ENCODE measurements at regions not wholly inside any gene's neighbourhood (a gene's known extent, or its start where the extent isn't known, plus 50 kb on each side); places are given as distances from the start of the nearest gene placed in this dataset.

DNA sequence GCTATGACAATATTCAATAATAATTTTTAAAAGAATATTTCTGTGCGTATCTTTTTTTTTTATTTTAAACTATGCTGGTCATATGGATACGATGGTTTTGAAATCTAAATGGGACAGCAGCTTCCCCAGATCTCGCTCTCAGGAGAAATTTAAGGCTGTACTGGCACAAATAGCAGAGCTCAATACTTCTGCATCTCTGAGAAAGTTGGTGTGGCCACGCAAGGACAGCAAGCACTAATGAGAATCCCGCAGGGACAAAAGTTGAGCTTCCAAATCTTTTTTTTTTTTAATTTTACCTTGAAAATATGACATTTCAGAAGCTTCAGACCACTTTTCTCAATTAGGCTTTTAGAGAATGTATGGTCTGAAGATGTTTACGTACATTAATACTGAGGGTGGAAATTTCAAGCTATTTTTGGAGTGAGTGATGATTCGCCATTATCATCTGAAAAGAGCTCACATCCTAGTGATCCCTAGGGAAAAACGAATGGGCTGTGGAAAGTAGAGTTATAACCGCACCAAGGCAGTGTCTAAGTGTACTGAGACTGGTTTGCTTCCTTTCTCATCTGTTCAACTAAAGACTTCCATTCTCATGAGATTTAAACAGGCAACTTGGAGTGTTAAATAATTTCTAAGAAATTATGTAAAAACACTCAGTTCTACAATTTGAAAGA lies 840.0 kb downstream of the C6orf118 start:
- Histone ChIP-seq H3K4me1 (ENCODE audit: control insufficient read depth, insufficient read depth, low read length) (peaks cover 4% of the 10 kb centered on the region; the same call in 1 of the 2 replicates), H3K36me3 (ENCODE audit: control insufficient read depth, insufficient read depth, low read length) (no peaks in the 10 kb centered on the region), H3K27ac (ENCODE audit: low read depth, low read length) (no peak overlapping the region), H3K27me3 (ENCODE audit: control insufficient read depth, insufficient read depth, low read length) (no peaks in the 10 kb centered on the region), H3K9ac (ENCODE audit: low read depth, low read length) (no peak overlapping the region), H3K4me3 (ENCODE audit: low read depth, low read length) (no peak overlapping the region), H3K9me3 (ENCODE audit: control insufficient read depth, insufficient read depth, low read length) (no peaks in the 10 kb centered on the region)

- H3K36me3 ChIP-seq (ENCODE audit: control insufficient read depth, insufficient read depth, low read length), result no peaks in the 10 kb centered on the region
Observed at GRCh38 chr6:164455835-164456234, 853.6 kb downstream of the C6orf118 start.

GRCh38 chr6:164453835-164454234 lies 855.6 kb downstream of the C6orf118 start:
- Histone ChIP-seq H3K4me3 (ENCODE audit: low read depth, low read length) (no peak overlapping the region), H3K27me3 (ENCODE audit: control insufficient read depth, insufficient read depth, low read length) (no peaks in the 10 kb centered on the region), H3K4me1 (ENCODE audit: control insufficient read depth, insufficient read depth, low read length) (peaks cover 3% of the 10 kb centered on the region; the same call in 1 of the 2 replicates), H3K27ac (ENCODE audit: low read depth, low read length) (no peak overlapping the region), H3K9me3 (ENCODE audit: control insufficient read depth, insufficient read depth, low read length) (no peaks in the 10 kb centered on the region), H3K36me3 (ENCODE audit: control insufficient read depth, insufficient read depth, low read length) (no peaks in the 10 kb centered on the region), H3K9ac (ENCODE audit: low read depth, low read length) (no peak overlapping the region)

More at GRCh38 chr6:164455835-164456234, 853.6 kb downstream of the C6orf118 start:
- Histone ChIP-seq H3K4me3 (ENCODE audit: low read depth, low read length) (no peak overlapping the region), H3K27me3 (ENCODE audit: control insufficient read depth, insufficient read depth, low read length) (no peaks in the 10 kb centered on the region), H3K9ac (ENCODE audit: low read depth, low read length) (no peak overlapping the region), H3K4me1 (ENCODE audit: control insufficient read depth, insufficient read depth, low read length) (peaks cover 3% of the 10 kb centered on the region; the same call in 1 of the 2 replicates), H3K9me3 (ENCODE audit: control insufficient read depth, insufficient read depth, low read length) (no peaks in the 10 kb centered on the region), H3K27ac (ENCODE audit: low read depth, low read length) (no peak overlapping the region)

- H3K4me1 ChIP-seq (ENCODE audit: control insufficient read depth, insufficient read depth, low read length), result no peaks in the 10 kb centered on the region
Observed at GRCh38 chr6:164442572-164442971, 866.8 kb downstream of the C6orf118 start.

DNA sequence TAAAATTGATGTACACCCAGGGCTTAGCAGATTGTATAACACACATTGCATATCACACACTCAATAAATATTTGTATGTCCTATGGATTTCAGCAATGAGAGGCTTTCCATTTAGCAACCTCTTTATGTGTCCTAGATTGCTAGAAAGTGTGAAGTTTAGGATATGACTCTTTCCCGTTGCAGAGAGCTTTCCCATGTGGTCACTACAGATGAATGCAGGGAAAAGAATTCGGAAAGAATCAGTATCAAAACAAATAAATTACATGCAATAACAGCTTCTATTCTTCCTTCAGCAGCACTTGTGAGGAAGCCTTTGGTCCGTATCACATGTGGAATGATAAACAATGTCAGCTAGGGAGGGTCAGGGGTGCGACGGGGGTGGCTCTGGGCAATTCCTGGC lies 870.1 kb downstream of the C6orf118 start:
- Histone ChIP-seq H3K27ac (ENCODE audit: low read depth, low read length) (no peak overlapping the region), H3K27me3 (ENCODE audit: control insufficient read depth, insufficient read depth, low read length) (no peaks in the 10 kb centered on the region), H3K9ac (ENCODE audit: low read depth, low read length) (no peak overlapping the region)

More at GRCh38 chr6:164442572-164442971, 866.8 kb downstream of the C6orf118 start:
- Histone ChIP-seq H3K4me3 (ENCODE audit: low read depth, low read length) (no peak overlapping the region), H3K9me3 (ENCODE audit: control insufficient read depth, insufficient read depth, low read length) (peaks cover 10% of the 10 kb centered on the region), H3K9ac (ENCODE audit: low read depth, low read length) (no peak overlapping the region), H3K27ac (ENCODE audit: low read depth, low read length) (no peak overlapping the region), H3K36me3 (ENCODE audit: control insufficient read depth, insufficient read depth, low read length) (no peaks in the 10 kb centered on the region), H3K27me3 (ENCODE audit: control insufficient read depth, insufficient read depth, low read length) (no peaks in the 10 kb centered on the region)

GRCh38 chr6:164436976-164437375 lies 872.4 kb downstream of the C6orf118 start:
- Histone ChIP-seq H3K9me3 (ENCODE audit: control insufficient read depth, insufficient read depth, low read length) (no peaks in the 10 kb centered on the region), H3K27me3 (ENCODE audit: control insufficient read depth, insufficient read depth, low read length) (no peaks in the 10 kb centered on the region), H3K36me3 (ENCODE audit: control insufficient read depth, insufficient read depth, low read length) (no peaks in the 10 kb centered on the region), H3K4me1 (ENCODE audit: control insufficient read depth, insufficient read depth, low read length) (no peaks in the 10 kb centered on the region), H3K27ac (ENCODE audit: low read depth, low read length) (no peak overlapping the region), H3K9ac (ENCODE audit: low read depth, low read length) (no peak overlapping the region), H3K4me3 (ENCODE audit: low read depth, low read length) (no peak overlapping the region)

More for the DNA sequence above, 870.1 kb downstream of the C6orf118 start:
- no peaks in the 10 kb centered on the region for H3K36me3 ChIP-seq (ENCODE audit: control insufficient read depth, insufficient read depth, low read length)
- H3K4me1 ChIP-seq (ENCODE audit: control insufficient read depth, insufficient read depth, low read length), result no peaks in the 10 kb centered on the region
- no peak overlapping the region for H3K4me3 ChIP-seq (ENCODE audit: low read depth, low read length)
- H3K9me3 ChIP-seq (ENCODE audit: control insufficient read depth, insufficient read depth, low read length), result peaks cover 10% of the 10 kb centered on the region

- no peaks in the 10 kb centered on the region for H3K36me3 ChIP-seq (ENCODE audit: control insufficient read depth, insufficient read depth, low read length)
- no peak overlapping the region for H3K27ac ChIP-seq (ENCODE audit: low read depth, low read length)
- H3K4me1 ChIP-seq (ENCODE audit: control insufficient read depth, insufficient read depth, low read length), result no peaks in the 10 kb centered on the region
- H3K9me3 ChIP-seq (ENCODE audit: control insufficient read depth, insufficient read depth, low read length), result peaks cover 11% of the 10 kb centered on the region
- H3K4me3 ChIP-seq (ENCODE audit: low read depth, low read length), result no peak overlapping the region
- no peak overlapping the region for H3K9ac ChIP-seq (ENCODE audit: low read depth, low read length)
- no peaks in the 10 kb centered on the region for H3K27me3 ChIP-seq (ENCODE audit: control insufficient read depth, insufficient read depth, low read length)
Observed at GRCh38 chr6:164427728-164428402, 881.5 kb downstream of the C6orf118 start.

DNA sequence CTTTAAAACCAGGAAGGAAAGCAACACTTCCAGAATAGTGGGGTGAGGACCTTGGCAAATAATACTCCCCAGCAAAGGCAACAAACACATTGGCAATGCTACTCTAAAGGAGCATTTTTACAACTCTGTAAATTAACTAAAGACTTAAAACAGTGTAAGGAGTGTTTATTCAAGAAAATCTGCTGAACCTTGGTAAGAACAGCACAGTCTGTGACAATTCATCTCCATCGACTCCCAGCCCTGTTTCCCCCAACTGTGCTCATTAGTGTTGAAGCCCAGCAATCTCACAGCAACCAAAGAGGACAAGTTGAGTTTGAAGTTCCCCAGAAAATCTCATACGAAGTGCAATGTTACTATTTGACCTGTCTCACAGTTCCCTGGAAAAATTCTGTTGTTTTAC lies 884.9 kb downstream of the C6orf118 start:
- Histone ChIP-seq H3K4me1 (ENCODE audit: control insufficient read depth, insufficient read depth, low read length) (no peaks in the 10 kb centered on the region), H3K9me3 (ENCODE audit: control insufficient read depth, insufficient read depth, low read length) (peaks cover 33% of the 10 kb centered on the region), H3K27ac (ENCODE audit: low read depth, low read length) (no peak overlapping the region), H3K27me3 (ENCODE audit: control insufficient read depth, insufficient read depth, low read length) (no peaks in the 10 kb centered on the region), H3K4me3 (ENCODE audit: low read depth, low read length) (no peak overlapping the region), H3K36me3 (ENCODE audit: control insufficient read depth, insufficient read depth, low read length) (no peaks in the 10 kb centered on the region), H3K9ac (ENCODE audit: low read depth, low read length) (no peak overlapping the region)

DNA sequence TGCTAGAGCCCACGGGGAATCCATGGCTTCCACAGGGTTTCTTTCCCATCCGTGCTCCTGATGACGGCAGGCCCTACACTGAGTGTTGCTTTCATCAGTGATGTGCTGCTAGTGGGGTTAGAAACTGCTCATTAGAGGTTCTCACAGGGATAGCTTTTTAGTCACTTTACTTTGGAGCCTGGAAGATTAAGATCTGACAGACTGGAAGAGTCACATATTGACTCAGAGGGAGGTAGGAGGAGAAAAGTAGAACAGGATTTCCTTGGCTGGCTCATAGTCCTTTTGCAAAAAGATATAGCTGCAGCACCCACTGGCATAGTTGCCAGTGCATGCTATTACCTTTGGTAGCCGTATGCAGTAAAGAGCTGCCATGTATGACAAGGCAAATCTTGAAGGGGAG lies 890.3 kb downstream of the C6orf118 start:
- no peaks in the 10 kb centered on the region for H3K4me1 ChIP-seq (ENCODE audit: control insufficient read depth, insufficient read depth, low read length)

DNA sequence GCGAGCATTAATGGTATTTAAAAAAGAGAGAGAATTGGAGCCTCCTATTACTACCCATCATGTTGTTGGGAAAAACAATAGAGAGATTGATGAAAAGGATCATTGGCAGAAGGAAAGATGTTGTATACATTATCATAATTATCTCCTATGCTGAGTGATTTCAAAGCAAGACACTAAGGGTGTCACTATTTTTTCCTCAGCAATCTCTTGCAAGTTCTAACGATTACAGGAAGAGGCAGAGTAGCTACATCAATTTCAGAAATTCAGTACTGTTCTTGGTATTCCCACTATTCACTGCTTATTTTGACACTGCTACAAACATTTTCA lies 891.2 kb downstream of the C6orf118 start:
- no peaks in the 10 kb centered on the region for H3K4me1 ChIP-seq (ENCODE audit: control insufficient read depth, insufficient read depth, low read length)
- H3K4me3 ChIP-seq (ENCODE audit: low read depth, low read length), result no peak overlapping the region
- no peak overlapping the region for H3K27ac ChIP-seq (ENCODE audit: low read depth, low read length)
- H3K27me3 ChIP-seq (ENCODE audit: control insufficient read depth, insufficient read depth, low read length), result no peaks in the 10 kb centered on the region
- H3K9me3 ChIP-seq (ENCODE audit: control insufficient read depth, insufficient read depth, low read length), result peaks cover 23% of the 10 kb centered on the region
- no peaks in the 10 kb centered on the region for H3K36me3 ChIP-seq (ENCODE audit: control insufficient read depth, insufficient read depth, low read length)
- H3K9ac ChIP-seq (ENCODE audit: low read depth, low read length), result no peak overlapping the region

More for the DNA sequence above, 890.3 kb downstream of the C6orf118 start:
- Histone ChIP-seq H3K27me3 (ENCODE audit: control insufficient read depth, insufficient read depth, low read length) (no peaks in the 10 kb centered on the region), H3K9me3 (ENCODE audit: control insufficient read depth, insufficient read depth, low read length) (peaks cover 31% of the 10 kb centered on the region), H3K9ac (ENCODE audit: low read depth, low read length) (no peak overlapping the region), H3K4me3 (ENCODE audit: low read depth, low read length) (no peak overlapping the region), H3K27ac (ENCODE audit: low read depth, low read length) (no peak overlapping the region), H3K36me3 (ENCODE audit: control insufficient read depth, insufficient read depth, low read length) (no peaks in the 10 kb centered on the region)

GRCh38 chr6:164417537-164418261 lies 891.7 kb downstream of the C6orf118 start:
- no peak overlapping the region for H3K27ac ChIP-seq (ENCODE audit: low read depth, low read length)
- H3K9me3 ChIP-seq (ENCODE audit: control insufficient read depth, insufficient read depth, low read length), result peaks cover 20% of the 10 kb centered on the region
- no peak overlapping the region for H3K9ac ChIP-seq (ENCODE audit: low read depth, low read length)
- no peaks in the 10 kb centered on the region for H3K27me3 ChIP-seq (ENCODE audit: control insufficient read depth, insufficient read depth, low read length)
- H3K4me1 ChIP-seq (ENCODE audit: control insufficient read depth, insufficient read depth, low read length), result no peaks in the 10 kb centered on the region
- H3K36me3 ChIP-seq (ENCODE audit: control insufficient read depth, insufficient read depth, low read length), result no peaks in the 10 kb centered on the region
- no peak overlapping the region for H3K4me3 ChIP-seq (ENCODE audit: low read depth, low read length)

Data from HUES48 (cell line).